ENCODE measurements at regions not wholly inside any gene's neighbourhood (a gene's known extent, or its start where the extent isn't known, plus 50 kb on each side); places are given as distances from the start of the nearest gene placed in this dataset.
"Not testable (repeated sequence)": the region's sequence is repeated elsewhere in the genome, so short reads cannot be mapped to it uniquely, and the experiment has no call there.

DNA sequence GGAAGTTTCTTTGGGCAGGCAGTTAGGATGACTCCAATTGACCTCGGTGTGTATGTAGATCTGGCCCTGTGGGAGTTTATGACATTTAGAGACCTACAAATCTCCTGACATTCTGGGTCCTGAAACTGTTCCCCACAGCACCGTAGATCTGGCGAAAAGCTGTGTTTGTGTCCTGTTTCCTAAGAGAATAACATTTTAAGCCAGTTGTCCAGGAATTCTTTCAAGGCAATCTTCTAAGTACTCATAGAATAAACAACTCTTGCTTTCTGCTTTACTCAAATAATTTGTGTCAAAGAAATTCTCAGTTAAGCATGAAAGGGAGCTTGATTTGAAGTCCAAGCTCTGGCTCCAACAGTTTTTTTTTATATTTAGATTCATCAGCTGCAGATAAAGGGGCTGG is 78.5 kb upstream of the ELAC2 start:
- Histone ChIP-seq H3K9me2 (replicated peaks; ENCODE audit: insufficient read depth, low read length) (no peaks in the 10 kb centered on the region), H3K36me3 (ENCODE audit: low read length) (no peaks in the 10 kb centered on the region), H4K20me1 (ENCODE audit: low read depth, low read length) (no peaks in the 10 kb centered on the region), H3K4me2 (ENCODE audit: low read depth, low read length, poor library complexity, severe bottlenecking) (no peak overlapping the region), H3K9me3 (ENCODE audit: insufficient read depth, low read length) (no peaks in the 10 kb centered on the region), H3K27ac (ENCODE audit: low read depth, low read length) (no peak overlapping the region), H3K79me2 (ENCODE audit: insufficient read depth, low read length) (no peaks in the 10 kb centered on the region), H3K9ac (ENCODE audit: low read length) (no peak overlapping the region), H3F3A (ENCODE audit: insufficient read depth) (no peaks in the 10 kb centered on the region), H3K4me3 (ENCODE audit: insufficient read depth, low read length, poor library complexity, severe bottlenecking) (no peak overlapping the region), H3K27me3 (ENCODE audit: low read length) (no peaks in the 10 kb centered on the region), H2AFZ (ENCODE audit: low read depth, low read length, severe bottlenecking) (no peak overlapping the region)
- TF ChIP-seq CTCF (IDR thresholded peaks at IDR 0.05; ENCODE audit: insufficient read depth, low read length, poor library complexity, severe bottlenecking) (no peak), EZH2phosphoT487 (conservative IDR thresholded peaks at IDR 0.05; ENCODE audit: low read length) (no peak)

GRCh38 chr17:13092010-13092409 is 74.2 kb upstream of the ELAC2 start:
- H3K27me3 ChIP-seq (ENCODE audit: low read length); H3K4me2 ChIP-seq (ENCODE audit: low read depth, low read length, poor library complexity, severe bottlenecking); H3F3A ChIP-seq (ENCODE audit: insufficient read depth); H3K9me2 ChIP-seq (replicated peaks; ENCODE audit: insufficient read depth, low read length); H3K9ac ChIP-seq (ENCODE audit: low read length); H3K4me3 ChIP-seq (ENCODE audit: insufficient read depth, low read length, poor library complexity, severe bottlenecking); H2AFZ ChIP-seq (ENCODE audit: low read depth, low read length, severe bottlenecking); H3K36me3 ChIP-seq (ENCODE audit: low read length); H3K79me2 ChIP-seq (ENCODE audit: insufficient read depth, low read length); H3K9me3 ChIP-seq (ENCODE audit: insufficient read depth, low read length); H3K27ac ChIP-seq (ENCODE audit: low read depth, low read length); H4K20me1 ChIP-seq (ENCODE audit: low read depth, low read length): not testable (repeated sequence)

GRCh38 chr17:13088666-13089065 is 70.8 kb upstream of the ELAC2 start:
- Histone ChIP-seq H3K4me2 (ENCODE audit: low read depth, low read length, poor library complexity, severe bottlenecking) (no peak overlapping the region), H3F3A (ENCODE audit: insufficient read depth) (no peaks in the 10 kb centered on the region), H3K27me3 (ENCODE audit: low read length) (no peaks in the 10 kb centered on the region), H3K79me2 (ENCODE audit: insufficient read depth, low read length) (no peaks in the 10 kb centered on the region), H3K9me2 (replicated peaks; ENCODE audit: insufficient read depth, low read length) (no peaks in the 10 kb centered on the region), H4K20me1 (ENCODE audit: low read depth, low read length) (no peaks in the 10 kb centered on the region), H3K4me3 (ENCODE audit: insufficient read depth, low read length, poor library complexity, severe bottlenecking) (no peak overlapping the region), H3K36me3 (ENCODE audit: low read length) (no peaks in the 10 kb centered on the region), H3K27ac (ENCODE audit: low read depth, low read length) (no peak overlapping the region), H3K9me3 (ENCODE audit: insufficient read depth, low read length) (no peaks in the 10 kb centered on the region), H3K9ac (ENCODE audit: low read length) (no peak overlapping the region), H2AFZ (ENCODE audit: low read depth, low read length, severe bottlenecking) (no peak overlapping the region)
- TF ChIP-seq CTCF (IDR thresholded peaks at IDR 0.05; ENCODE audit: insufficient read depth, low read length, poor library complexity, severe bottlenecking) (no peak), EZH2phosphoT487 (conservative IDR thresholded peaks at IDR 0.05; ENCODE audit: low read length) (no peak)

DNA sequence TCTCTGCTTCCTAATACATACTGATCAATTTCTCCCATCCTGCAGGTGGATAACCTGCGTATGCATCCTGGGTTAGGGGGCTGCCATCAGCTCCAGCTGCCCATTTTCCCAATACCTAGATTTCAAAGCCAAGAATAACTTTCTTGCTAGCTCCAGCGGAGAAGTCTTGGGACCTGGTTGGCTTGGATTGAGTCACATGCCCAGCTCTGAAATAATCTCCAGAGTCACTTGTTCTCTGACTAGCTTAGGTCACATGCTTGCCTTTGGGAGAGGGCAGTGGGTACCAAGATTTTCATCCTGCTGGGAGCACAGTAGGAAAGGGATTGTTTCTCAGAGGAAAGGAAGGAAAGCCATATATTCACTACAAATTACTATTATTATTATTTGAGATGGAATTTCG is 70.0 kb upstream of the ELAC2 start:
- Histone ChIP-seq H3K4me3 (ENCODE audit: insufficient read depth, low read length, poor library complexity, severe bottlenecking) (no peak overlapping the region), H3K79me2 (ENCODE audit: insufficient read depth, low read length) (no peaks in the 10 kb centered on the region)
- TF ChIP-seq CTCF (IDR thresholded peaks at IDR 0.05; ENCODE audit: insufficient read depth, low read length, poor library complexity, severe bottlenecking) (no peak), EZH2phosphoT487 (conservative IDR thresholded peaks at IDR 0.05; ENCODE audit: low read length) (no peak)

More for the DNA sequence above, 70.0 kb upstream of the ELAC2 start:
- Histone ChIP-seq H3K9ac (ENCODE audit: low read length) (no peak overlapping the region), H3K4me2 (ENCODE audit: low read depth, low read length, poor library complexity, severe bottlenecking) (no peak overlapping the region), H2AFZ (ENCODE audit: low read depth, low read length, severe bottlenecking) (no peak overlapping the region), H3K9me3 (ENCODE audit: insufficient read depth, low read length) (no peaks in the 10 kb centered on the region), H3K27me3 (ENCODE audit: low read length) (no peaks in the 10 kb centered on the region), H3K9me2 (replicated peaks; ENCODE audit: insufficient read depth, low read length) (no peaks in the 10 kb centered on the region), H3K27ac (ENCODE audit: low read depth, low read length) (no peak overlapping the region), H3F3A (ENCODE audit: insufficient read depth) (no peaks in the 10 kb centered on the region), H3K36me3 (ENCODE audit: low read length) (no peaks in the 10 kb centered on the region), H4K20me1 (ENCODE audit: low read depth, low read length) (no peaks in the 10 kb centered on the region)

All from SU-DHL-6 (cell line).